ENCODE measurements at regions not wholly inside any gene's neighbourhood (a gene's known extent, or its start where the extent isn't known, plus 50 kb on each side); places are given as distances from the start of the nearest gene placed in this dataset. TPM values are rescaled to one million over a fixed set of nuclear protein-coding genes. Genes with fewer than 3 reads are reported as not detected.

DNA sequence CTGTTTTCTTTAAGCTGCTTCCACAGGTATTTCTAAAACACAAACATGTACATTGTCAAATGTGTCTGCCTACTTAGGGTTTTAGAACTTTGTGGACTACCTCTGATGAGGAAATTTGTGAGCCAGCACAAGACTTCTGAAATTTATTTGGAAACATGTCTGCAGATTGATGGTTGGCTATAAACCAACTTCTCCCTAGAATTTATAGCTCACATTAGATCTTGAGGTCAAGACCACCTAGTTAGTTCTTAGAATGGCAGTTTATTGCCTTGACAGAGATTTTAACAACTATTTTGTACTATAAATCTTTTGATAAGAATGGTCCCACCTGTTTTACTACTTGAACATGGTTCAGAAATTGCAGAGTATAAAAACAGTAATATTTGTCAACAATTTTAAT is 72.7 kb upstream of the AADAT start:
- Mint-ChIP-seq H3K36me3 (ENCODE audit: low read depth) (no peaks in the 10 kb centered on the region), H3K4me3 (no peak overlapping the region), H3K9me3 (no peaks in the 10 kb centered on the region), H3K4me1 (ENCODE audit: low read depth) (no peaks in the 10 kb centered on the region), H3K27ac (no peak overlapping the region), H3K27me3 (ENCODE audit: low read depth) (peaks cover 7% of the 10 kb centered on the region)
- DNase-seq = no peak
- CTCF ChIA-PET = no interaction called here
- intact Hi-C loops (cut with micrococcal nuclease) = no loop called here

DNA sequence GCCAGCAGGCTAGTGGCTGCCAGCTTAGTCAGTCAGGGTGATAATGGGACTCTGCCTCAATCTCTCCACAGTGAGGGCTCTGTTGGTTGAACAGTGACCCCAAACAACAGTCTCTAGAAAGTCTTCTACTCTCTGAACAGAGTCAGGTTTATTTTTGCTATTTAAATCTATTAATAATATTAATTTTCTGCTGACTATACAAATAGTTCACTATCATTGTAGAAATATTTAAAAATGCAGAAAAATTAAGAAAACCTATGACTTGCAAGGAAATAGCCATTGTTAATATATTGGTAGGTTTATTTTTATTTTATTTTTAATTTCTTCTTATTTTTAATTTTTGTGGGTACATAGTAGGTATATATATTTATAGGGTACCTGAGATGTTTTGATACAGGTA is 67.9 kb upstream of the AADAT start:
- DNase-seq = no peak
- no peak overlapping the region for H3K4me3 Mint-ChIP-seq
- no peak overlapping the region for H3K27ac Mint-ChIP-seq
- intact Hi-C loops (cut with micrococcal nuclease) = no loop called here
- peaks cover 7% of the 10 kb centered on the region for H3K27me3 Mint-ChIP-seq (ENCODE audit: low read depth)
- H3K4me1 Mint-ChIP-seq (ENCODE audit: low read depth) = no peaks in the 10 kb centered on the region
- H3K36me3 Mint-ChIP-seq (ENCODE audit: low read depth) = no peaks in the 10 kb centered on the region
- H3K9me3 Mint-ChIP-seq = peaks cover 2% of the 10 kb centered on the region
- CTCF ChIA-PET = interaction anchor here (0.8 kb wide), 1 partner anchor 20 kb away, joined by 3 read pairs; no protein-coding TSS in a partner anchor

GRCh38 chr4:170145120-170145519 is 55.4 kb upstream of the AADAT start:
- intact Hi-C loops (cut with micrococcal nuclease) = no loop called here
- no peaks in the 10 kb centered on the region for H3K36me3 Mint-ChIP-seq (ENCODE audit: low read depth)
- H3K27ac Mint-ChIP-seq = no peak overlapping the region
- no peaks in the 10 kb centered on the region for H3K9me3 Mint-ChIP-seq
- peaks cover 4% of the 10 kb centered on the region for H3K27me3 Mint-ChIP-seq (ENCODE audit: low read depth)
- no peak overlapping the region for H3K4me3 Mint-ChIP-seq
- H3K4me1 Mint-ChIP-seq (ENCODE audit: low read depth) = no peaks in the 10 kb centered on the region
- CTCF ChIA-PET = no interaction called here
- DNase-seq = no peak

DNA sequence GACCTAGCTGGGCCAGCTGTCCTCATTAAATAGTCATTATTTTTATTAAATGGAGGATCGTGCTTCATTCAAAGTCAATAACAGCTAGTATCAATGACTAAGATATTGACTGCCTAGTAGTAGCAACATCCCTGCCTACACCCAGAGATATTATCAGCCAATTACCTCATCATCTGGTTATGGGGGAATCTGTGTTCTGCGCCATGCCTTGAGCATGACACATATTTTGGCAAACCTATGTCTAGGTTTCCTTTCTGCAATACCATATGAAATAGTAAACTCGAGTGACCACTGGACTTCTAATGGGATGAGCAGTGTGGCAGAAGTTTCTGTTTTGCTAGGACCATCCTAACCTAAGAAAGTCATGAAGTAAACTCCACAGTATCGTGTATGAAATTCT is 50.0 kb upstream of the AADAT start:
- H3K4me1 Mint-ChIP-seq (ENCODE audit: low read depth) = peaks cover 4% of the 10 kb centered on the region
- intact Hi-C loops (cut with micrococcal nuclease) = loop anchor here (2.0 to 10.0 kb wide), 2 partner anchors 235 to 713 kb away; no protein-coding TSS in a partner anchor
- peaks cover 12% of the 10 kb centered on the region for H3K27me3 Mint-ChIP-seq (ENCODE audit: low read depth)
- H3K36me3 Mint-ChIP-seq (ENCODE audit: low read depth) = no peaks in the 10 kb centered on the region
- DNase-seq = no peak
- no peak overlapping the region for H3K27ac Mint-ChIP-seq
- CTCF ChIA-PET = no interaction called here
- no peaks in the 10 kb centered on the region for H3K9me3 Mint-ChIP-seq
- H3K4me3 Mint-ChIP-seq = no peak overlapping the region

Small RNA genes lying in the stretch of these regions (microRNA-seq; reads per million reads assigned to microRNA genes)
- gene MIR6082 (ENCODE audit: borderline microRNAs expressed, borderline replicate concordance) = not detected
